NCI-H748 treated with DMSO at 0.1 percent for 48 hours (cell line): ENCODE measurements at regions not wholly inside any gene's neighbourhood (a gene's known extent, or its start where the extent isn't known, plus 50 kb on each side); places are given as distances from the start of the nearest gene placed in this dataset.

Source experiments
- DNase-seq: peaks from one replicate; lab custom pipeline; 2025; lab: John Stamatoyannopoulos, UW

GRCh38 chr2:30371028-30371689 lies 75.9 kb upstream of the LCLAT1 start:
- DNase-seq = no peak

- no peak for DNase-seq
Measured at GRCh38 chr2:30371772-30372373, 75.2 kb upstream of the LCLAT1 start.

GRCh38 chr2:30372826-30373225 lies 74.2 kb upstream of the LCLAT1 start:
- DNase-seq = no peak

GRCh38 chr2:30373881-30374302 lies 73.2 kb upstream of the LCLAT1 start:
- no peak for DNase-seq

- DNase-seq = no peak
Measured at GRCh38 chr2:30374380-30374779, 72.7 kb upstream of the LCLAT1 start.

GRCh38 chr2:30375915-30376314 lies 71.1 kb upstream of the LCLAT1 start:
- DNase-seq = no peak

GRCh38 chr2:30379481-30379880 lies 67.6 kb upstream of the LCLAT1 start:
- no peak for DNase-seq

GRCh38 chr2:30380824-30381223 lies 66.2 kb upstream of the LCLAT1 start:
- no peak for DNase-seq

GRCh38 chr2:30382162-30382783 lies 64.8 kb upstream of the LCLAT1 start:
- DNase-seq = no peak

- DNase-seq = peak; percentile 43
Measured at GRCh38 chr2:30382995-30383394, 64.1 kb upstream of the LCLAT1 start.

GRCh38 chr2:30385327-30385726 lies 61.7 kb upstream of the LCLAT1 start:
- no peak for DNase-seq

GRCh38 chr2:30392097-30392496 lies 54.9 kb upstream of the LCLAT1 start:
- DNase-seq = no peak

GRCh38 chr2:30393510-30393909 lies 53.5 kb upstream of the LCLAT1 start:
- DNase-seq = no peak

- DNase-seq = no peak
Measured at GRCh38 chr2:30394096-30394495, 53.0 kb upstream of the LCLAT1 start.

- DNase-seq = no peak
Measured at GRCh38 chr2:30396436-30397232, 50.4 kb upstream of the LCLAT1 start.
